IMR-90 (cell line): ENCODE measurements at regions not wholly inside any gene's neighbourhood (a gene's known extent, or its start where the extent isn't known, plus 50 kb on each side); places are given as distances from the start of the nearest gene placed in this dataset.
"Not testable (repeated sequence)": the region's sequence is repeated elsewhere in the genome, so short reads cannot be mapped to it uniquely, and the experiment has no call there.

Experiments
- ATAC-seq: fragments of 200-7000 bp; cut with Tn5 transposase; 2 replicates; pipeline ENCODE4 v1.9.1; 2020; ENCODE audit warnings: low read depth, mild to moderate bottlenecking, moderate library complexity
- BruUV-seq: library from RNA; stranded (reverse); fragments of 400-500 nt; replicated peaks from 2 replicates; lab custom pipeline; 2021; lab: Mats Ljungman, UMichigan
- CTCF ChIA-PET: fragments of 300-600 bp; formaldehyde crosslinking; extraction: SDS; loops from one replicate; lab custom pipeline; 2021; ENCODE audit warnings: antibody characterized with exemption; lab: Yijun Ruan, JAX
- POLR2A ChIA-PET: fragments of 300-600 bp; sonication (Branson Sonifier 250); formaldehyde crosslinking; loops from one replicate; lab custom pipeline; 2022; ENCODE audit warnings: antibody characterized with exemption; ENCODE audit not compliant: unreplicated experiment; lab: Charles Lee
- DNase-seq: peaks from one replicate; pipeline ENCODE4 v3.0.0; 2013
- H2AFZ ChIP-seq: replicated peaks from 2 replicates; pipeline ENCODE3; 2013; ENCODE audit warnings: low read length, mild to moderate bottlenecking; ENCODE audit not compliant: poor library complexity
- H2AK5ac ChIP-seq: 2 replicates; pipeline ENCODE4 v1.6.1; 2013; ENCODE audit warnings: low read depth, low read length, inconsistent platforms
- H2AK9ac ChIP-seq: replicated peaks from 2 replicates; pipeline ENCODE3; 2013; ENCODE audit warnings: mild to moderate bottlenecking, low read depth, low read length, moderate library complexity; ENCODE audit not compliant: poor library complexity
- H2BK120ac ChIP-seq: 2 replicates; pipeline ENCODE4 v1.6.1; 2013; ENCODE audit warnings: low read depth, low read length, inconsistent platforms
- H2BK15ac ChIP-seq: 3 replicates; pipeline ENCODE4 v1.6.1; 2013; ENCODE audit warnings: low read depth, low read length, inconsistent platforms
- H2BK20ac ChIP-seq: 2 replicates; pipeline ENCODE4 v1.6.1; 2013; ENCODE audit warnings: low read depth, mild to moderate bottlenecking, inconsistent platforms, low read length, moderate library complexity
- H2BK5ac ChIP-seq: 2 replicates; pipeline ENCODE4 v1.6.1; 2013; ENCODE audit warnings: mild to moderate bottlenecking, low read depth, low read length, inconsistent platforms; ENCODE audit not compliant: poor library complexity, severe bottlenecking
- H3K14ac ChIP-seq: replicated peaks from 2 replicates; pipeline ENCODE4 v1.6.1; 2013; ENCODE audit warnings: low read depth, low read length, inconsistent platforms
- H3K18ac ChIP-seq: 2 replicates; pipeline ENCODE4 v1.6.1; 2013; ENCODE audit warnings: low read depth, low read length, control low read depth
- H3K23ac ChIP-seq: 2 replicates; pipeline ENCODE4 v1.6.1; 2013; ENCODE audit warnings: low read depth, low read length, inconsistent platforms
- H3K27ac ChIP-seq: 2 replicates; pipeline ENCODE4 v1.5.1; 2013; ENCODE audit warnings: mild to moderate bottlenecking, control low read depth, low read length; ENCODE audit not compliant: insufficient read depth
- H3K27me3 ChIP-seq: 2 replicates; pipeline ENCODE4 v1.6.1; 2013; ENCODE audit warnings: low read length; ENCODE audit not compliant: control insufficient read depth, insufficient read depth
- H3K36me3 ChIP-seq: 2 replicates; pipeline ENCODE4 v1.6.1; 2013; ENCODE audit warnings: low read length, mixed read lengths; ENCODE audit not compliant: control insufficient read depth, insufficient read depth
- H3K4ac ChIP-seq: 2 replicates; pipeline ENCODE4 v1.6.1; 2013; ENCODE audit warnings: low read depth, low read length, inconsistent platforms
- H3K4me1 ChIP-seq: 2 replicates; pipeline ENCODE4 v1.6.1; 2013; ENCODE audit warnings: low read length, mixed read lengths; ENCODE audit not compliant: control insufficient read depth, insufficient read depth
- H3K4me2 ChIP-seq: 2 replicates; pipeline ENCODE4 v1.6.1; 2013; ENCODE audit warnings: low read depth, mild to moderate bottlenecking, control low read depth, low read length, moderate library complexity
- H3K4me3 ChIP-seq: 2 replicates; pipeline ENCODE4 v1.5.1; 2013; ENCODE audit warnings: low read depth, mild to moderate bottlenecking, control low read depth, low read length, moderate library complexity; ENCODE audit not compliant: insufficient read depth
- H3K56ac ChIP-seq: 2 replicates; pipeline ENCODE4 v1.6.1; 2013; ENCODE audit warnings: low read length, inconsistent platforms; ENCODE audit not compliant: insufficient read depth; ENCODE audit errors: extremely low read depth
- H3K79me1 ChIP-seq, 2 experiments: 2 replicates each; pipeline ENCODE4 v1.6.1; 2013; ENCODE audit warnings: low read length in 2 of 2, inconsistent platforms in 1 of 2, low read depth in 1 of 2
- H3K9ac ChIP-seq: 2 replicates; pipeline ENCODE4 v1.6.1; 2013; ENCODE audit warnings: low read depth, low read length, control low read depth
- H3K9me1 ChIP-seq: 2 replicates; pipeline ENCODE4 v1.6.1; 2013; ENCODE audit warnings: low read length, inconsistent platforms; ENCODE audit not compliant: insufficient read depth
- H3K9me3 ChIP-seq: 2 replicates; pipeline ENCODE4 v1.6.1; 2013; ENCODE audit warnings: low read length; ENCODE audit not compliant: control insufficient read depth, insufficient read depth
- H4K20me1 ChIP-seq: 2 replicates; pipeline ENCODE4 v1.6.1; 2013; ENCODE audit warnings: low read length, inconsistent platforms; ENCODE audit not compliant: insufficient read depth
- H4K5ac ChIP-seq: 2 replicates; pipeline ENCODE4 v1.6.1; 2013; ENCODE audit warnings: mild to moderate bottlenecking, low read depth, low read length, control low read depth
- H4K8ac ChIP-seq, 2 experiments: 2 replicates each; pipeline ENCODE4 v1.6.1; 2013; ENCODE audit warnings: low read depth in 2 of 2, low read length in 2 of 2, control low read depth in 1 of 2, inconsistent platforms in 1 of 2
- H4K91ac ChIP-seq: 2 replicates; pipeline ENCODE4 v1.6.1; 2013; ENCODE audit warnings: low read depth, low read length, inconsistent platforms; ENCODE audit not compliant: insufficient read depth
- POLR2A ChIP-seq: IDR thresholded peaks from 2 replicates; pipeline ENCODE4 v1.6.1; 2012; ENCODE audit warnings: mild to moderate bottlenecking, low read depth, low read length
- RCOR1 ChIP-seq: IDR thresholded peaks from 2 replicates; pipeline ENCODE4 v1.6.1; 2012; ENCODE audit warnings: mild to moderate bottlenecking, low read length, improper control_type of control experiment; ENCODE audit not compliant: insufficient replicate concordance
- WGBS, 2 experiments: methylation state at CpG; one replicate each; pipeline versions ENCODE4 v1.1.5 to v1.1.7; 2013; ENCODE audit warnings: missing lambda C conversion rate in 2 of 2; ENCODE audit not compliant: insufficient read length in 1 of 2; ENCODE audit errors: extremely low coverage in 2 of 2; 5-methylcytosine and 5-hydroxymethylcytosine counted together
- dilution Hi-C: fragments of 300-500 bp; cut with HindIII; formaldehyde crosslinking; loops from one replicate; pipeline ENCODE4 v1.14.3; 2018; ENCODE audit warnings: low sequenced_read_pairs; ENCODE audit not compliant: unreplicated experiment
- in situ Hi-C: fragments of 300-500 bp; cut with MboI; formaldehyde crosslinking; loops from 3 replicates; pipeline ENCODE4 v1.14.3; 2019; ENCODE audit warnings: low sequenced_read_pairs, inconsistent platforms, mixed read lengths
- intact Hi-C: fragments of 100-400 bp; cut with micrococcal nuclease; formaldehyde crosslinking; loops from 2 replicates; pipeline ENCODE4 v1.10.0; 2022

DNA sequence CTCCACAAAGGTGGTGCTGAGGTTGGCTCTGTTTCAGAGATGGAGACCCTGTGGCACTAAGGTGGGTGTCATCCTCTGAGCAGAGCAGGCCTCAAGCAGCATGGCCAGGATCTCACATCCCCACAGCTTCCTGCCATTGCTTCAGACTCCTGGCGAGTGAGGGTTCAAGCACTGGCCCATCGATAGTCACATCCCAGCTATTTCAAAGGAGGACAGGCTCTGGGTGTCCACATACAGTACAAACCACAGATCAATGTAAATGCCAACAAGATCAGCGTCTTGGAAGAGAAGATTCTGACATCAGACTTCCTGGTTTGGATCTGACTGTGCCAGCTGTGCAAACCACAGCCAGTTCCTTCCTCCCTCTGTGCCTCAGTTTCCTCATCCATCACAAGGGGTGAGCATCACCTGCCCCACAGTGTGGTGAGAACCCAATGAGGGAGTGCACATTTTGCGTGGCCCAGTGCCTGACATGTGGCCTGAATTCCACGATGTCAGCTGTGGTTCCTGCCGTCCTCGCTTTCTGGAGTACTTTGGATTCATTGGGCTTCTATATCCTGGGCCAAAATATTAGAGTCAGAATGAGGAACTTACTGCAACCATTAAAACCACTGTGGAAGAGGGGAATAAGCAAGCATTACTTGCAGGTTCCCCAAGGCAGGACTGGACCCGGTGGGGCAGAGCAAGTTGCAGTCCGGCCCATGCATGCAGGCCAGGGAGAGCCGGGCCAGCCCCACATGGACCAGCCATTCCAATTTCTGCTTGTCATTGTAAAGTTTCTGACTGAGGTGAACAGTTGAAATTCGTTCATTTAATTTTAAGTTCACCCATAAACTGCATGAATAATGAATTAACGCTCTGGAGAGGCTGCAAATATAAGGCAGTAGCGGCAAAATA, 236.0 kb downstream of the TTLL2 start:
- H3K18ac ChIP-seq, result no peak overlapping the region
- H4K20me1 ChIP-seq, result no peaks in the 10 kb centered on the region
- H2BK120ac ChIP-seq, result no peak overlapping the region
- H2BK5ac ChIP-seq, result no peak overlapping the region
- no peak overlapping the region for H3K4me2 ChIP-seq
- in situ Hi-C loops, result no loop called here
- no peaks in the 10 kb centered on the region for H3K36me3 ChIP-seq
- no peak overlapping the region for H4K8ac ChIP-seq
- H2AFZ ChIP-seq, result no peak overlapping the region
- CTCF ChIA-PET, result no interaction called here
- H2AK5ac ChIP-seq, result no peak overlapping the region
- H3K9me1 ChIP-seq, result no peaks in the 10 kb centered on the region
- H3K4me1 ChIP-seq, result no peaks in the 10 kb centered on the region
- TF ChIP-seq POLR2A, result no peak
- no peak for TF ChIP-seq RCOR1
- intact Hi-C loops, result no loop called here
- no peak overlapping the region for H3K4ac ChIP-seq
- H2BK20ac ChIP-seq, result no peak overlapping the region
- no CpG with 5 or more reads among the region's 13 CpGs for WGBS, 2 experiments
- H4K5ac ChIP-seq, result no peak overlapping the region
- H3K9ac ChIP-seq, result no peak overlapping the region
- ATAC-seq, result no peak
- no peak for DNase-seq
- no TSS peak for BruUV-seq
- no peak overlapping the region for H2AK9ac ChIP-seq
- no peak overlapping the region for H4K91ac ChIP-seq
- POLR2A ChIA-PET, result no interaction called here
- dilution Hi-C loops, result no loop called here
- no peak overlapping the region for H3K23ac ChIP-seq
- H3K27me3 ChIP-seq, result no peaks in the 10 kb centered on the region
- H3K9me3 ChIP-seq, result peaks cover 36% of the 10 kb centered on the region
- H3K14ac ChIP-seq, result no peak overlapping the region
- H3K4me3 ChIP-seq, result no peak overlapping the region
- H3K79me1 ChIP-seq, result no peaks in the 10 kb centered on the region
- H3K56ac ChIP-seq, result no peak overlapping the region
- no peak overlapping the region for H3K27ac ChIP-seq
- H2BK15ac ChIP-seq, result no peak overlapping the region

DNA sequence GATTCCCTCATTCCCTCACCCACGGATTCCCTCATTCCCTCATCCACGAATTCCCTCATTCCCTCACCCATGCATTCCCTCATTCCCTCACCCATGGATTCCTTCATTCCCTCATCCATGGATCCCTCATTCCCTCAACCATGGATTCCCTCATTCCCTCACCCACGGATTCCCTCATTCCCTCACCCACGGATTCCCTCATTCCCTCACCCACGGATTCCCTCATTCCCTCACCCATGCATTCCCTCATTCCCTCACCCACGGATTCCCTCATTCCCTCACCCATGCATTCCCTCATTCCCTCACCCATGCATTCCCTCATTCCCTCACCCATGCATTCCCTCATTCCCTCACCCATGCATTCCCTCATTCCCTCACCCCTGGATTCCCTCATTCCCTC, 238.0 kb downstream of the TTLL2 start:
- POLR2A ChIA-PET, ATAC-seq, dilution Hi-C loops: not testable (repeated sequence)

More for the DNA sequence above, 238.0 kb downstream of the TTLL2 start:
- H2BK20ac ChIP-seq, BruUV-seq, H3K9ac ChIP-seq, H3K27me3 ChIP-seq, H2BK15ac ChIP-seq, H4K91ac ChIP-seq, CTCF ChIA-PET, H3K18ac ChIP-seq, H4K8ac ChIP-seq, intact Hi-C loops, H4K5ac ChIP-seq, H3K36me3 ChIP-seq, H2AFZ ChIP-seq, H3K14ac ChIP-seq, H3K4me1 ChIP-seq, H3K9me1 ChIP-seq, H3K56ac ChIP-seq, H4K20me1 ChIP-seq, DNase-seq, H2BK120ac ChIP-seq, H3K4ac ChIP-seq, H3K4me3 ChIP-seq, H3K27ac ChIP-seq, H3K79me1 ChIP-seq, H3K23ac ChIP-seq, H2AK5ac ChIP-seq, H2BK5ac ChIP-seq, H3K4me2 ChIP-seq, in situ Hi-C loops, H2AK9ac ChIP-seq: not testable (repeated sequence)
- WGBS, 2 experiments, result 47 to 100% methylated on average over 1 to 4 of the region's 6 CpGs
- peaks cover 52% of the 10 kb centered on the region for H3K9me3 ChIP-seq
